Activated T-helper 2 cell treated with anti-CD3 and anti-CD28 coated beads, Interferon-gamma antibody, Interleukin-2, Interleukin-4, amounts not matched to agents 10 μg/mL and 5 μg/mL and 100 μg/mL, durations not matched to agents 14 hours and 24 hours and 36 hours (primary cell): ENCODE measurements at regions not wholly inside any gene's neighbourhood (a gene's known extent, or its start where the extent isn't known, plus 50 kb on each side); places are given as distances from the start of the nearest gene placed in this dataset.

Experiments
- DNase-seq: peaks from one replicate; pipeline ENCODE4 v3.0.0; 2021; ENCODE audit warnings: low spot score
- H3K27ac Mint-ChIP-seq: one replicate; pipeline ENCODE4 v1.8.0; 2021; ENCODE audit warnings: mixed read lengths
- H3K27me3 Mint-ChIP-seq: one replicate; pipeline ENCODE4 v1.8.0; 2021; ENCODE audit warnings: low read depth, mixed read lengths
- H3K36me3 Mint-ChIP-seq: one replicate; pipeline ENCODE4 v1.8.0; 2021; ENCODE audit warnings: low read depth, mixed read lengths
- H3K4me1 Mint-ChIP-seq: one replicate; pipeline ENCODE4 v1.8.0; 2021; ENCODE audit warnings: low read depth, mixed read lengths
- H3K4me3 Mint-ChIP-seq: one replicate; pipeline ENCODE4 v1.8.0; 2021; ENCODE audit warnings: low read depth, mild to moderate bottlenecking, moderate library complexity, mixed read lengths
- H3K9me3 Mint-ChIP-seq: one replicate; pipeline ENCODE4 v1.8.0; 2021; ENCODE audit warnings: mixed read lengths
- intact Hi-C: fragments of 100-400 bp; cut with micrococcal nuclease; formaldehyde crosslinking; loops from one replicate; pipeline ENCODE4 v1.15.1; 2023

DNA sequence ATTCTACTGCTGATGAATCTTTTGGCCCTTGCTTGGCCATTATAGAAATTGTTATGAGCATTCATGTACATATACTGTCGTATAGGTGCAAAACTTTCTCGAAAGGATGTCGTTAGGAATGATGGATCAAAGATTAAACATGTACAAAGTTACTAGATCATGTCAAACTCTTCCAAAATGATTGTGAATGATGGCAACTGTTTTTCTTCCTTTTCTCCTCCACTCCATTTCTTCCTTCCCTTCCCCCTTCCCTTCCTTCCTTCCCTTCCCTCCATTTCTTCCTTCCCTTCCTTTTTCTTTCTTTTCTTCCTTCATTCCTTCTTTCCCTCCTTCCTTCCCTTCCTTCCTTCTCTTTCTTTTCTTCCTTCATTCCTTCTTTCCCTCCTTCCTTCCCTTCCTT, 973.9 kb downstream of the CDH11 start:
- Mint-ChIP-seq H3K4me3 (no peak overlapping the region), H3K36me3 (no peaks in the 10 kb centered on the region), H3K9me3 (peaks cover 27% of the 10 kb centered on the region), H3K27me3 (no peaks in the 10 kb centered on the region), H3K4me1 (no peaks in the 10 kb centered on the region), H3K27ac (no peak overlapping the region)
- intact Hi-C loops: no loop called here
- DNase-seq: no peak

DNA sequence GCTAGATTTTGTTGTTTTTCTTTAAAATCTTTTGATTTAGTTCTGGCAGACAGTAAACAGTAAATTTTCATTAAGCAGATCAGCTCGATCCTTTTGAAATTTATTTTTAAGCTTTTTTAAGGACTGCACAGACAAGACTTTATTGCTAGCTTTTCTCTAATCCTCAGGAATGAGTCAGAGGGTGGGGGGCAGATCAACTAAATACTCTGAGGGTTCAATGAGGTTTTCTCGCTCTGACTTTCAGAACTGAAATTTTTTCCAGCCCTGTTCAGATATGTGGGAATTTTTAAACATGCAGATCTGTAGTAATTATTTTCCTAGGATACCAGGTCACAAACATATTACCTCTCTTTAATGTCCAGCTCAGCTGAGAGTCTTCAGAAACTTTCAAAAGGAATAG, 977.2 kb downstream of the CDH11 start:
- H3K4me1 Mint-ChIP-seq: no peaks in the 10 kb centered on the region
- H3K4me3 Mint-ChIP-seq: no peak overlapping the region
- no peaks in the 10 kb centered on the region for H3K36me3 Mint-ChIP-seq
- no peak overlapping the region for H3K27ac Mint-ChIP-seq
- intact Hi-C loops: no loop called here
- DNase-seq: no peak
- H3K27me3 Mint-ChIP-seq: no peaks in the 10 kb centered on the region
- H3K9me3 Mint-ChIP-seq: peaks cover 9% of the 10 kb centered on the region

- DNase-seq: no peak
- intact Hi-C loops: no loop called here
- Mint-ChIP-seq H3K4me3 (no peak overlapping the region), H3K9me3 (peaks cover 27% of the 10 kb centered on the region), H3K36me3 (no peaks in the 10 kb centered on the region), H3K27me3 (no peaks in the 10 kb centered on the region), H3K4me1 (no peaks in the 10 kb centered on the region), H3K27ac (no peak overlapping the region)
These were observed 983.2 kb downstream of the CDH11 start for GRCh38 chr16:64138621-64139020.

DNA sequence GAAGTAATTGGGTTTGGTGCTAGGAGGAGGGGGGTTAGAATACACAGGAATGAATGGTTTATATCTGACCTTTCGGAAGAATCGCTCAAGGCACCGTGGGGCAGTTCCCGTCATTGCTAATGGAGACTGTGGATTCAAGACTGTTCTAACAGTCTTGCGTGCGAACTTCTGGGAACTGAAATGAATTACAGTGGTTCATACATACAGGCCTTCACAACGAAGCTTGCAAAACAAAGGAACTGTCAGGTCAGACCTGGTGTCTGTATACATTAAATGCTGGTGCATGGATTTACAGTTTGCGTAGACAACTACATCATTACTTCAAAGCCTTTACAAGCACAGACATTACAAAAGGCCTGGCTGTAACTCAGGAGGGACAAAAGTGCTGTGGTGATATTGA, 983.9 kb downstream of the CDH11 start:
- H3K9me3 Mint-ChIP-seq: peaks cover 33% of the 10 kb centered on the region
- intact Hi-C loops: no loop called here

GRCh38 chr16:64136743-64137142, 985.1 kb downstream of the CDH11 start:
- Mint-ChIP-seq H3K27ac (no peak overlapping the region), H3K4me3 (no peak overlapping the region), H3K36me3 (no peaks in the 10 kb centered on the region), H3K4me1 (no peaks in the 10 kb centered on the region), H3K9me3 (peaks cover 44% of the 10 kb centered on the region), H3K27me3 (no peaks in the 10 kb centered on the region)
- no peak for DNase-seq
- intact Hi-C loops: no loop called here

More for the DNA sequence above, 983.9 kb downstream of the CDH11 start:
- no peak for DNase-seq
- Mint-ChIP-seq H3K27ac (no peak overlapping the region), H3K36me3 (no peaks in the 10 kb centered on the region), H3K4me3 (no peak overlapping the region), H3K27me3 (no peaks in the 10 kb centered on the region), H3K4me1 (no peaks in the 10 kb centered on the region)

GRCh38 chr16:64136314-64136713, 985.5 kb downstream of the CDH11 start:
- intact Hi-C loops: no loop called here
- DNase-seq: no peak
- no peak overlapping the region for H3K27ac Mint-ChIP-seq
- no peak overlapping the region for H3K4me3 Mint-ChIP-seq
- peaks cover 44% of the 10 kb centered on the region for H3K9me3 Mint-ChIP-seq
- no peaks in the 10 kb centered on the region for H3K4me1 Mint-ChIP-seq
- no peaks in the 10 kb centered on the region for H3K36me3 Mint-ChIP-seq
- H3K27me3 Mint-ChIP-seq: no peaks in the 10 kb centered on the region

DNA sequence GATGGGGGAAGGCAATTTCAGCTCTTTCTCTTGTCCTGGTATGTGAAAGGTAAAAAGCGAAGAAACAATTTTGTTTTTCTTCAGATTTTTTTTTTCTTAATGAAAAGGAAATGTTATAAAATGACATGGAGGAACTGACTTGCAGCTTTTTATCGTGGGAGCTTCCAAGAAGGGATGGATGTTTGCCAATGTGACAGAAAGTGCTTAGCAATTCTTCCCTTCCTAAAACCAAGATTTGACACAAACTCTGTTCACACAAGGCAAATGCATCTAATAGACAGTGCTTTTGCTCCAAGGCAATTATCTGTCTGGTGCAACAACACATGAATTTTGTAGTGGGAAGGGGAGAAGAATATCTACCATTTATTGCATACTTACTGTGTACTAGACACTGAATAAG, 988.5 kb downstream of the CDH11 start:
- intact Hi-C loops: no loop called here
- Mint-ChIP-seq H3K4me3 (no peak overlapping the region), H3K4me1 (no peaks in the 10 kb centered on the region), H3K9me3 (peaks cover 49% of the 10 kb centered on the region), H3K27me3 (no peaks in the 10 kb centered on the region), H3K27ac (no peak overlapping the region), H3K36me3 (no peaks in the 10 kb centered on the region)
- DNase-seq: no peak

DNA sequence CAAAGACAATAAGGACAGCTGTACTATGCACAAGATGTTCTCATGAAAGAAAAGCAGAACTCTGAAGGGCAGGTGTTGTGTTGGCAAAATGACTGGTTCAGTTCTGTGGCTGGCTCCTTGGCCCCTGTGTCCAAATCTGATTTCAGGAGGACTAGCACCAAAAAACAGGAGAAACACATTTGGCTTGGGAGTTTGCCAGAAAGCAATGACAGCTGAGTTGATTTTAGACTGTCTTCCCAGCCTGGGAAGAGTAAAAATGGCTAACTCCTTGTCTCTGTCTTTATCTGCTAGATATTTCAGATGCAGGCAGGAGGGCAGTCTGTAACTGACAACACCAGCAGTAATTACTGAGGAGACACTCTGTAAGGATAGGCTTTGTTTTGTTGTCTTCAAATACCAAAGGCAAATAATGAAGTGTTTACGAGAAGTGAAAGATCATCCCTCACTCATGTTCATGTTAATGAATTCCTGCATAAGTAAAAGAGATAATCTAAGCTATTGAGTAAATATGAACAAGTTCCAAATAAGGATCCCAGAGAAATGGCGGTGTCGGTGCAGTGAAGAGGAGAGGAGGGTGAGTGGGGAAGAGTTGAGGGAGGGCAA, 989.0 kb downstream of the CDH11 start:
- H3K36me3 Mint-ChIP-seq: no peaks in the 10 kb centered on the region
- intact Hi-C loops: no loop called here

DNA sequence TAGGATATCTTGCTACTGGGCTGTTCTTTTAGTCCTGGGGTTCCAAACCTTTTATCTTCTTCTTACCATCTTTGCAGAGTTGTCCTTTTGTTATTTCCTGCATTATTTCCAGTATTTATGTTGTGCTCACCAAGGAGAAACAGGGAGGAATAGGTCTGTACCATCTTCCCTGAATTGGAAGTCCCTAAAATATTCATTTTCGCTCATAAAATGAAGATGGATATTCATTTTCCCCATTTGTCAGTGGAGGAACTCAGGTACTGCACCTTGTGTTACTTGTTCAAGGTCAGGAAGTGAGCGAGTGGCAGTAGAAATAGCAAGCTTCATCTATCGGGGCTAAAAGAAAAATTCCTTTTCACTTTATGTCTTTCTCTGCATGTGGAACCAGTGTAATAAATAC, 989.7 kb downstream of the CDH11 start:
- no peak for DNase-seq
- H3K4me1 Mint-ChIP-seq: no peaks in the 10 kb centered on the region
- H3K36me3 Mint-ChIP-seq: no peaks in the 10 kb centered on the region
- peaks cover 40% of the 10 kb centered on the region for H3K9me3 Mint-ChIP-seq
- no peak overlapping the region for H3K27ac Mint-ChIP-seq
- H3K27me3 Mint-ChIP-seq: no peaks in the 10 kb centered on the region
- intact Hi-C loops: no loop called here
- no peak overlapping the region for H3K4me3 Mint-ChIP-seq

More for the DNA sequence above, 989.0 kb downstream of the CDH11 start:
- Mint-ChIP-seq H3K4me3 (no peak overlapping the region), H3K9me3 (peaks cover 45% of the 10 kb centered on the region), H3K4me1 (no peaks in the 10 kb centered on the region), H3K27ac (no peak overlapping the region), H3K27me3 (no peaks in the 10 kb centered on the region)
- DNase-seq: no peak

DNA sequence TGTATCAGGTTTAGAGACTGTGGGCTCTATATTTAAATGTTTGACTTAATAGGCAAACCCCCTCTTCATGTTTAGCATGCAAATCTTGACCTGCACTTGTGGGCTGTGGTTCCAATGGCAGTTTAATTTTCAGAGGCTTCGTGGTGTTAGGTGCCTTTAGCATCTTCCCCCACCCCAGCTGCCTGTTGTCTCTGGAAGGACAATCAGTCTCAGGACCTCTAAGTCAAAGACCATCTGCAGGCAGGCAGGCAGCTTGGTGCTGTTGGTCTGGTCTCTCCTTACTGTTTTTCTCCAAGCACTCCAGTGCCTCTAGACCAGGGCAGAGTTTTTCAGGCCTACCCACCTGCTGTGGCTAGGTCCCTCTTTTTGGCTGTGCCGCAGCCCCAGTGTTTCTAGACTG, 990.4 kb downstream of the CDH11 start:
- Mint-ChIP-seq H3K27ac (no peak overlapping the region), H3K36me3 (no peaks in the 10 kb centered on the region), H3K4me1 (no peaks in the 10 kb centered on the region), H3K27me3 (no peaks in the 10 kb centered on the region), H3K4me3 (no peak overlapping the region), H3K9me3 (peaks cover 40% of the 10 kb centered on the region)
- no peak for DNase-seq
- intact Hi-C loops: no loop called here

GRCh38 chr16:64130140-64130539, 991.7 kb downstream of the CDH11 start:
- no peak overlapping the region for H3K27ac Mint-ChIP-seq
- no peaks in the 10 kb centered on the region for H3K27me3 Mint-ChIP-seq
- intact Hi-C loops: no loop called here
- H3K4me3 Mint-ChIP-seq: no peak overlapping the region
- no peak for DNase-seq
- H3K9me3 Mint-ChIP-seq: peaks cover 32% of the 10 kb centered on the region
- no peaks in the 10 kb centered on the region for H3K4me1 Mint-ChIP-seq
- H3K36me3 Mint-ChIP-seq: no peaks in the 10 kb centered on the region

DNA sequence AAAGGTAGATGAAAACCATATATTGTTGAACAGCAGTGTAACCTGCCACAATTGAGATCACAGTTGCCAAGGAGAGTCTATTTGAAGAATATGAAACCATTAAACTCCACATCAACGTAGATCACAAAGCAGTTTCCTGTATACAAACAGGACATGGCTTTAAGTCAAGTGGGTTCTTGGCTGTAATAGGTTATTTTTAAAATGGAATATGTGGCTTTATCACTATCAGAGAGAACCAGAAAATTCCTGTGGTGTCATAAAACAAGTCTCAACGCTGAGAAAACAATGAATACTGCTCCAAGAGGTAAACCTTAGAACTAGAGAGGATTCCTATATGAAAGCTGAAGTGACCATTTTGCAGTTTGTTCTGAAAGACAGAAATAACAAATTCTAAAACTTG, 999.7 kb downstream of the CDH11 start:
- intact Hi-C loops: no loop called here
- Mint-ChIP-seq H3K9me3 (peaks cover 42% of the 10 kb centered on the region), H3K27ac (no peak overlapping the region), H3K36me3 (no peaks in the 10 kb centered on the region), H3K4me1 (no peaks in the 10 kb centered on the region), H3K27me3 (no peaks in the 10 kb centered on the region), H3K4me3 (no peak overlapping the region)
- no peak for DNase-seq

- intact Hi-C loops: no loop called here
- Mint-ChIP-seq H3K4me1 (no peaks in the 10 kb centered on the region), H3K4me3 (no peak overlapping the region), H3K9me3 (peaks cover 46% of the 10 kb centered on the region), H3K27me3 (no peaks in the 10 kb centered on the region), H3K36me3 (no peaks in the 10 kb centered on the region), H3K27ac (no peak overlapping the region)
- no peak for DNase-seq
These were observed 1000.4 kb downstream of the CDH11 start for GRCh38 chr16:64121473-64121872.

DNA sequence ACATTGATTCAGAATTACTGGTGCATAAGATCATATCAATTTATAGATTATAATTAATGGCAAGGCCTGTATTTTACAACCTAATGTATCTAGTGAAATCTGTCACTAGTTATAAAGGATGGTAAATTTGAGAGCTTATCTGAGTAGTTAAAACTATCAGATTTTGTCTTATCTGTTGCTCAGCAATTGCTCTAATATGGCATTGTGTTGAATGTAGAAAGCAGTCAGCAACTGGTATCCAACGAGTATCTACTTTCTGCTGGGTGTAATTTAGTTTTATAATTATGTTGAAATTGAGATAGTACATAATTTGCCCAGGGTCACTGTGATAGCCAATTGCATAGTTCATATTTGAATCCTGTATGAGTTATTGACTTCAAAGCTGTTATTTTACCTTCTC, 1005.7 kb downstream of the CDH11 start:
- H3K36me3 Mint-ChIP-seq: no peaks in the 10 kb centered on the region
- peaks cover 62% of the 10 kb centered on the region for H3K9me3 Mint-ChIP-seq
- no peaks in the 10 kb centered on the region for H3K4me1 Mint-ChIP-seq
- intact Hi-C loops: no loop called here
- H3K27me3 Mint-ChIP-seq: no peaks in the 10 kb centered on the region
- no peak for DNase-seq
- H3K27ac Mint-ChIP-seq: no peak overlapping the region
- no peak overlapping the region for H3K4me3 Mint-ChIP-seq
